ENCODE measurements at regions not wholly inside any gene's neighbourhood (a gene's known extent, or its start where the extent isn't known, plus 50 kb on each side); places are given as distances from the start of the nearest gene placed in this dataset.

DNA sequence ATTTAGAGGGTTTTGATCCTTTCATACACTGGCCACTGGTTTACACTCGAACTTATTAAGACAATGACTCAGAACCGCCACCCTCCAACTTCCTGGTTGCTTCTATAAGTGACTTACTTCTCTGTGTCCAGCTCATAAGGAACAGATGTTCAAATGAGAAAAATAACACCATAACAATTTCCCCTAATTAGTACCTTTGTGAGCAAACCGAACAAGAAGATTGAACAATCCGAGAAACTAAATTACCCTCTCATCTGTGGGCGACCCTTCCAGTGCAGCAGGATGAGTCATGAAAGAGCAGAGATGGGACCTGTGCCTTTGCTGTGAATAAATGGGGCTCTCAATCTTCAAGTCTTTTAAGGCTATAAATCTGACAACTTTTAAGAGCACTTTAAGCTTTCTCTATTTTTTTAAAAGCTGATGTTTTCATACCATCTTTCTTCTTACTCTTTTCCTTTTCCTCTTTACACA, 146.8 kb upstream of the RASSF8 start:
- TF ChIP-seq, protein P1, sequence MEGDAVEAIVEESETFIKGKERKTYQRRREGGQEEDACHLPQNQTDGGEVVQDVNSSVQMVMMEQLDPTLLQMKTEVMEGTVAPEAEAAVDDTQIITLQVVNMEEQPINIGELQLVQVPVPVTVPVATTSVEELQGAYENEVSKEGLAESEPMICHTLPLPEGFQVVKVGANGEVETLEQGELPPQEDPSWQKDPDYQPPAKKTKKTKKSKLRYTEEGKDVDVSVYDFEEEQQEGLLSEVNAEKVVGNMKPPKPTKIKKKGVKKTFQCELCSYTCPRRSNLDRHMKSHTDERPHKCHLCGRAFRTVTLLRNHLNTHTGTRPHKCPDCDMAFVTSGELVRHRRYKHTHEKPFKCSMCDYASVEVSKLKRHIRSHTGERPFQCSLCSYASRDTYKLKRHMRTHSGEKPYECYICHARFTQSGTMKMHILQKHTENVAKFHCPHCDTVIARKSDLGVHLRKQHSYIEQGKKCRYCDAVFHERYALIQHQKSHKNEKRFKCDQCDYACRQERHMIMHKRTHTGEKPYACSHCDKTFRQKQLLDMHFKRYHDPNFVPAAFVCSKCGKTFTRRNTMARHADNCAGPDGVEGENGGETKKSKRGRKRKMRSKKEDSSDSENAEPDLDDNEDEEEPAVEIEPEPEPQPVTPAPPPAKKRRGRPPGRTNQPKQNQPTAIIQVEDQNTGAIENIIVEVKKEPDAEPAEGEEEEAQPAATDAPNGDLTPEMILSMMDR (IDR thresholded peaks at IDR 0.05), result no peak
- TF ChIP-seq POLR2A (IDR thresholded peaks at IDR 0.05), result no peak

Measured in testis (tissue), 2 donors.